ENCODE measurements at regions not wholly inside any gene's neighbourhood (a gene's known extent, or its start where the extent isn't known, plus 50 kb on each side); places are given as distances from the start of the nearest gene placed in this dataset.

DNA sequence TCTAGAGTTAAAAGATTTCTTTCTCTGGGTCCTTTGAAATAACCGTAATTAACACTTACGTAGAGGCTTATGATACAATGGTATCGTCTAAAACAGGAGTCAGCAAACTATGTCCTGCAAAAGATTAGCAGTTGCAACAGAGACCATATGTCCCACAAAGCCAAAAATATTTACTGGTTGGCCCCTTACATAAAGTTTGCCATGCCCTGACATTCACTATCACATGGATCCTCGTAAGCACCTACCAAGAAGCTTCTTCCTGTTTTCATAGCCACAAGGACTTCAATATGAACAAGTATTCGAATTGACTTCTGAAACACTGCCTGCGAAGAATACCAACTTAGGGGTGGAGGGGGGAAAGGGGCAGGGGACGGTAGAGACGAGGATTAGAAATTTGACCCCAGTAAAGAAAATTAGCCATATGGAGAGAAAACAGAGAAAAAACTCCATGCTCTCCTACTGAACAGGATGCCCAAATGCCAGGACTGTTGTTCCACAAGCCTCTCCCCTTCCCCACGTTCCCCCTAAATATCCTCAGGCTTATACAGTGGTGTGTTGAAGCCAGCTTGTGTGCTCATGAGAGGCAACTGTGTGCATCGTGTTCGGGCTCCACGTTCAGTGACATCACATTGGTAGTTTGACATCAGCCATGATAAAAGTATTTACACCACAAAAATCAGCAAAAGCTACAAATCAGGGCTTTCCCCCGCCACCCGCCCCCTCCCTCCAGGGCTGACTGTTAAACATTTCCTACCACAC is 144.1 kb upstream of the HES1 start:
- DNase-seq (ENCODE audit: low spot score): no peak

DNA sequence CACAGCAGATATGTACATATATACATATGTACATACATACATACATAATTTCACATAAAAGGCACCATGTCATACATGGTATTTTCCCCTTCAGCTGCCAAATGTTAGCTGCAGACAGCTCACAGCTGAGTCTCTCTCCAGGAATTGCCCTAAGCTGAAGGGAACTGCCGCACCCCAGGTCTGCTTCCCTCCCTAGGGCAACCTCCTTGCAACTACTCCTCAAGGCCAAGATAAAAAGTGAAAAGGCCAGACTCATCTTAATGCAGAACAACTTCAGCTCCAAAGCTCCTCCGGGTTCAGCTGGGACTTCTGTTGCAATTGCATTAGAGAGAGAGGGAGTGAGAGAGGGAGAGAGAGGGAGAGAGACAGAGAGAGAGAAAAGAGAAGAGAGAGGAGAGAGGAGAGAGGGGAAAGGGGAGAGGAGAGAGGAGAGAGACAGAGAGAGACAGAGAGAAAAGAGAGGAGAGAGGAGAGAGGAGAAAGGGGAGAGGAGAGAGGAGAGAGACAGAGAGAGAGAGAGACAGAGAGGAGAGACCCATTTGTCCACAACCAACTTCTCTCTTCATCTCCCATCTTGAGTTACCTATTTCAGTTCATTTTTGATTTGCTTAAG is 143.4 kb upstream of the HES1 start:
- no peak for DNase-seq (ENCODE audit: low spot score)

DNA sequence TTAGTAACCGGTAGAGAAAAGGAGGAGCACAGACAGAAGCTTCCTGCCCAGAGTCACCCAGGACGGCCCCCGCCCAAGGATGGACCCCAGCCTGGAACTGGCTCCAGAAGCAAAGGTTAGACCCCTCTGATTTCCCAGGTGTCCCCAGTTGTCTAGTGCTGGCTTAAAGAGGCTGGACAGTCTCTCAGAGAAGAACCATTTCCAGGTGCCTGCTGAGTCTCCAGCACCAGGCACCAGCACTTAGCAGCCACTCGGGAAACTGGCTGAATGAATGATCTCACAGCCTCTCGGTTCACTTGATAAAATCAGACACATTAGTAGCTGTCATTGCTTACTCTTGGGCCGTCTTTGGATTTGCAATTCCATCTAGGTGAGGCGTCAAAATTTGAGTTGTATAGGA is 139.7 kb upstream of the HES1 start:
- no peak for DNase-seq (ENCODE audit: low spot score)

DNA sequence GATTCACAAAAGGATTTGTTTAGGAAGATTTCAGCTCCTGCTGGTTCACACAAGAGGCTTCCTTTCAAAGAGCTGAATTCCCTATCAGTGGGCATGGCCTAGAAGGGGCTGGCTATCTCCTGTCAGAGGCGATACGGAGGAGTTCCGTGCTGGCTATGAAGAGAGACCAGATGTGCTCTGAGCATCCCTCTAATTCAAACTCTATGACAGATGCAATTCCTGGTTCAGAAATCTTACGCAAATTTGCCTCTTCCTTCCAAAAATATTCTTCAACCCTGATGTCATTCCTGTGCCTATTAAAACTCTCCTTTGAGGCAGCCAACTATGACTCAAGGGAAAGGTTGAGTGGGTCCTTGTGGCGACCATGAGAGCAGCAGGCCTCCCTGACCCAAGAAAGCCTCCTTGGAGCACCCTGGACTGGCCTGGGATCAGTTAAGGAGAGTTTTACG is 139.3 kb upstream of the HES1 start:
- DNase-seq (ENCODE audit: low spot score): no peak

DNA sequence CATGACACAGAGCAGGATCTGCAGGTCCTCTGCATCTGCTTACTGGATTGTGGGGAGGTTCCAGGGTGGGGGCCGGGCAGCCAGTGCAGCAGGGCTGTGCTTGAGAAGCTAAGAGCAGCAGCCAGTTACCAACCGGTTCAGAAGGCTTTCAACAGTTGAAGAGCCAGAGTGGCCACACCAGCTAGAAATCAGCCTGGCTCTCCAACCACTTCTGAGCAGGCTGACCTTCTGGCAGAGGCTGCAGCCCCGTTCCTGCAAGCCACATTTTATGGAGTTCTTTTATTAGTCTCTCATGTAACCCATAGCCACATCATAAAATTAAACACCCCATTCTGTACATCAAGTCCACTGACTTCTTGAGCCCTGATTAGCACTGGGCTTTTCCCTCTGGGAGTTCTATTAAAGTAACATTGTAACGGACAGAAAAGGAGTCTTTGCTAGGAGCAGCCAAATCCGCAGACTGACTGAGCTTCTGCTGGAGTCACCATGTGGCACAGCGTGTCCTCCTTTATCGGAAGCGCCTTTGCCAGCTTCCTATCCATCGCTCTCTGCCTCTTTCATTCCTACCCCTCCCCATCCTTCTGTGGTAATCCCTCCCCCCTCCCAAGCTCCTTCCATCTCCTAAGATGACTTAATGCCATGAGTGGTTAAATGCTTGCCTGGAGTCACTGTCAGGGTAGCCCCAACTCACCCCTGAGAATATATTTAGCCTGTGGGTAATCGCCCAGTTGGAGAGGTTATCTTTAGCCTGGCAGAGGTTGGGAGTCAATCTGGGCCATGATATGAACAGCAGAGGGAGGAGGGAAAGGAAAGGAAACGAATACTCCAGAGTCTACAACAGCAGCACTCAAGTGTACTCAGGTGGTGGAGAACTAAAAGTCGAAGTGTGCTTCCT is 138.5 kb upstream of the HES1 start:
- no peak for DNase-seq (ENCODE audit: low spot score)

DNA sequence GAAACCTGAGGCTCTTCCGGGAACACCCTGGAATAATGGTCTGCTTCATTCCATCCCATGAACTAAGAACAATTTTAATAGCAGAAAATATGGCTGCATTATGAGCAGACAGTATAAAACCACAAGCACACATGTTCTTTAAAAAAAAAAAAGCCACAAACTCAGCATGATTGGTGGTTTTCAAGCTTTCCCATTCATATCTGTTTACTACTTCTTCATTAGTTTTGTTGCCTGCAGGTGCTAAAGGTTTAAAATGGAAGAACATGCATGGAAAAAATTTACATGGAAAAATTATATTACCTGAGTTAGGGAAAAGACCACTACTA is 137.9 kb upstream of the HES1 start:
- no peak for DNase-seq (ENCODE audit: low spot score)

DNA sequence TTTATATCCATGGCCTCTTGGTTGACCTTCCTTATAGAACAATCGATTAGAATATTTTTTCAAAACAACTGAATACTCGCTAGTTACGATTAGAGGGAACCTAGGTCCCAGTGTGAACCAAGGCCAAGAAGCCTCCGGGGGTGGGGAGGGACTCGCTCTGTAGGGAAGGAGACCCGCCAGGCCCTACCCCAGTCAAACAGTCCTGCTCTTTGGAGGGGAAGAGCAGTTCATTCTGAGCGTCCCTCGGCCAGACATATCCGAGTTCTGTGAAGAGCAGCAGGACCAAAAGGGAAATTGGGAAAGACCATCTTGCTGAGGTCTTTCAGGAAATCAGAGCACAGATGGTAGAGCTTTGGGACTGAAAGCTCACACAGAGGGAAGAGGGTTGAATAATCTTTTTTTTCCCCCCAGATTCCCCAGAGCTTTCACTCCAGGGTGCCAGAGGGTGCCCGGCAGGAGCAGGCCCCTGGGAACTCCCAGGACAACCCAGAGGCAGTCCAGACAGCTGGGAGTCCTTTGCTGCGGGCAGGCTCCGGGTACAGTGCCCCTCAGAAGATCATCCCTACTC is 137.2 kb upstream of the HES1 start:
- no peak for DNase-seq (ENCODE audit: low spot score)

DNA sequence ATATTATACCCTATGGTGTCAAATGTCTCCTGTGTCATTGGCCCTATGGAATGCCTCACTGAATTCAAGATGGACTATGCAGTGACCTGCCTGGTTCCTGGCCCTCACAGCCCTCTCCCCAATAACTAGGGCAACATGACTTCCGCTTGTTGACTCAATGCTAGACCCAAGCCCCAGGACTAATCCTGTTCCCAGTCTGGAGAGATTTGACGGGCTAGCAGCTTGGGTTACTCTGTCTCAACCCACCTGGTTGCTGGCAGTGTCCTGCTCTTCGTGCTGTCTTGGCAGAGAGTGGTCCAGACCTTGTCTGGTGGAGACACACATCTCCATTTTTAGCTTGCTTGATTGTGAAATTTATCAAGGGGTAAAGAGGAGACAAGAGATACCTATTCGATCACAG is 135.8 kb upstream of the HES1 start:
- DNase-seq (ENCODE audit: low spot score): no peak

DNA sequence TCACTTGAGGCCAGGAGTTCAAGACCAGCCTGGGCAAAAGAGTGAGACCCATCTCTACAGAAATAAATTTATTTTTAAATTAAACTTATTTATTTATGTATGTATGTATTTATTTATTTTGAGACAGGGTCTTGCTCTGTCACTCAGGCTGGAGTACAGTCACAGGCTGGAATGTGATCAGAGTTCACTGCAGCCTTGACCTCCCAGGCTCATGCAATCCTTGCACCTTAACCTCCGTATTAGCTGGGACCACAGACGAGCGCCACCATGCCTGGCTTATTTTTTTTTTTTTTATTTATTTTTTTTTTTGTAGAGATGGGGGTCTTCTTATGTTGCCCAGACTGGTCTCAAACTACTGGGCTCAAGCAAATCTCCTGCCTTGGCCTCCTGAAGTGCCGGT is 135.2 kb upstream of the HES1 start:
- DNase-seq (ENCODE audit: low spot score): no peak

DNA sequence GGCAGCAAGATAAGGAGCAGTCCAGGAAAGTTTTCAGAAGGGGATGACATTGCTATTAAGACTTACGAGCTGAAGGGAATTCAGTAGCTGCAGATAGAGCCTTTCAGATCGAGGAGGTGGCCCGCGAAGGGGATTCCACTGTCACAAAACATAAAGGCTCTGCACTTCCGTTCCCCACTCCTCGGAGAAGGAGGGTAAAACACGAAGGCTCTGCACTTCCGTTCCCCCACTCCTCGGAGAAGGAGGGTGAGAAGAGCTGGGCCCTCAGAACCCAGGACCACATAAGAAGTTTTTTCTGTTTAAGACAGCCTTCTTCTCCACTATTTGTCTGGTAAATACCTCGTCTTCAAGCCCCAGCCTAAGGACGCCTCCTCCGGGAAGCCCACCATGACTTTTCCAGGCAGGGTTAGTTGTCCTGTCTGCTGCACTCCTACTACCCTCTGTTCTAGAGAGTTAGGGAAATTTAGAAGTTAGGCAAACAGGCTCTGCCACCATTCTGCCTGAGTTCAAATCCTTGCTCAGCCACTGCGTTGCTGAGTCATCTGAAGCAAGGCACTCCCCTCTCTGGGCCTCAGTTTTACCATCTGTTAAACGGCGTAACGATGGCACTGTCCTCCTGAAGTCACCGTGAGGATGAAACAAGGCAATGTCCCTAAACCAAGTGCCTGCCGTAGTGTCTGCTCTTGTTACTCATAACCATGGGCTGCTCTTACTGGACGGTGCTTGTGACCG is 134.1 kb upstream of the HES1 start:
- no peak for DNase-seq (ENCODE audit: low spot score)

DNA sequence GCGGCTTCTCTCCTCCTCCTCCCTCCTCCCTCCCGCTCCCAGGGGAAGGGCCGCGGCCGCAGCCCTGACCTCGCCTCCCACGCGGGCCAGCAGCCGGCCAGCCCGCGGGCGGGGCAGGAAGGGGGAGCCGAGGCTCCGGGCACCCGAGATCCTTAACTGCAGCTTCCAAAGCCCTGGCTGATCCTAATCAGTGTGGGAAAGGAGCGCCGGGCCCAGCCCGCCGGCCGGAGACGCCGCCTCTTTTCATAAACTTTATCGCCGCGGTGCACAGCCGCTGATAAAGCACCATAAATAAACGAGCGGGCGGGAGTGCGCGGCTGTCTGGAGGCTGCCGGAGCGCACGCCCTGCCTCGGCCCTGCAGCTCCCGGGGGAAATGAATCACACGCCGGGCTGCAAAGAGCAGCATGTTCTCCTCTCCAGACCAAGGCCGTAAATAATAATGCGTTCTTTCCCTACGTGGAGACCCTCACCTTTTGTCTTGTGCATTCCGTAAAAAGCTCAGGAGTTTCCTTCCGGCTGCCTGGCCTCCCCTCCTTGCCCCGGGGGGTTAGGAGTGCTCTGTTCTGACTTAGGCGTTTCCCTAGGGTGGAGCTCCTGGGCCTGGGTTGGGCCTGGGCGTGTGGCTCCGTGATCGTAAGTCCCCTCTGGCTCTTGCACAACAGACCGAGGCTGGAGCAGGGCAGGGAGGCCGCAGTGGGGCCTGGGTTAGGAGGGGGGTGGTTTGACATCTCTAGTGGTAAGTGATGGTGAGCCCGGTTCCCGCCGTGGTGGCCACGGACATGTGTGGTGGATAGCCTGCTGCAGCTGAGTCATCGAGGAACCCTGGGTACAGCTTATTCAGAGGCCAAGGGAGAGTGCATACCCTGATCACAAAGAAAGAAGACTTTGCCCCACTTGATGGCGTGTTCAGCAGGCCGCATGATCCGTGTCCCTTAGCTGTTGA is 132.6 kb upstream of the HES1 start:
- peak; percentile 39 for DNase-seq (ENCODE audit: low spot score)

DNA sequence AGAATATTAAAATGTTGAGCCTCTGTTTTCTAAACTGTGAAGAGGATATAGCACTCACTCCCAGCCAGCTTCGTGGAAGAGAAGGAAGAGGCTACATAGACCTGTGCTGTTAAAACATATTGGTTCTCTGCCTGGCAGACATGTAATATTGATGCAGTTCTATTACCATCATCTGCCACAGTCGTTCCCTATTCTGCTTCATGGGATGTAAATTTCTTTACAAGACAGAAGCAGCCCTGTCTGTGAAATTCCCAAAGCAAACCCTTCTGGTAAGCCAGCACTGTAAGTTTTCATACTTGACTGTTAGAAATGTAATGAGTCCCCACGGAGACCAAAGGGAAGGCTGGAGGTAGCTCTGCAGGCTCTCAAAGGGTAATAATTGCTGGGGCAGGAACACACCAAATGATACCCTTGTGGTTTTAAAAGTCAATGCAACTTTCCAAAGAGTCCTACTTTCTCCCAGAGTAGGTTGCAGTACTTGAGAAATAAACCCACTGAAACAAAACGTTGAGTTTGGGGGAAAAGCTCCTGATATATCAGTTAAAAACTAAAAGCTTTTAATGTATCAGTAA is 129.9 kb upstream of the HES1 start:
- no peak for DNase-seq (ENCODE audit: low spot score)

DNA sequence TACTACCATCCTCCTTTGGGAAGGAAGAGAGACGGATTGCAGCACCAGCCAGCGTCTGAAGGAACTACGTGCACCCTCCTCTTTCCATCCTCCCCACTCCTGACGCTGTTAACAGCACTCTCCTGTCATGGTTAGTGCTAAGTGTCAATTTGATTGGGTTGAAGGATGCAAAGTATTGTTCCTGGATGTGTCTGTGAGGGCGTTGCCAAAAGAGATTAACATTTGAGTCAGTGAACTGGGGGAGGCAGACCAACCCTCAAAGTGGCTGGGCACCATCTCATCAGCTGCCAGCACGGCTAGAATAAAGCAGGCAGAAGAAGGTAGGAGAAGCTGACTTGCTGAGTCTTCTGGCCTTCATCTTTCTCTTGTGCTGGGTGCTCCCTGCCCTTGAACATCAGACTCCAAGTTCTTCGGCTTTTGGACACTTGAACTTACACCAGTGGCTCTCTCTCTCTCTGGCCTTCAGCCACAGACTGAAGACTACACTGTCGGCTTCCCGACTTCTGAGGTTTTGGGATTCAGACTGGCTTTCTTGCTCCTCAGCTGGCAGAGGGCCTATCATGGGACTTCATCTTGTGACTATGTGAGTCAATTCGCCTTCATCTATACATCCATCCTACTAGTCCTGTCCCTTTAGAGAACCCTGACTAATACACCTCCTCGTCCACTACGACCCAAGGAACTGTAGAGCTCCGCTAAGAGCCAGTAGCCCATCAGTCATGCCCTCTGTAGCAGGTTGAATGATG is 128.2 kb upstream of the HES1 start:
- DNase-seq (ENCODE audit: low spot score): no peak

DNA sequence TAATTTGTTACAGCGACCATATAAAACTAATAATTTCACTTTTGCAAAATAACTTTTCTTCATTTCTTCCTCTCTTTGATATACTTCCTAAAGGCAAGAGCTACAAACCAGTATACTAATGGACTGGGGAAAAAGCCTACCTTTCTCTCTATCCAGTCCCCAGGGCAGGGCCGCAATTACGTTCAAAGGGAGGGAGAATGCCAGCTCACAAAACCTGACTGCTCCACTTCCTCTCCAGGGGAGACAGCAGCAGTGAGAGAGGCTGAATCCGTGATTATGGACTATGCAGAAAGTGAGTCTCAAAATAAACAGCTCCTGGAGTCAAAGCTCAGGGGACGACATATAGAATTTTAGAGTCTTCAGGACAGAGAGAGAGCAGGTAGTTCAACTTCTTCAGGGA is 126.9 kb upstream of the HES1 start:
- no peak for DNase-seq (ENCODE audit: low spot score)

DNA sequence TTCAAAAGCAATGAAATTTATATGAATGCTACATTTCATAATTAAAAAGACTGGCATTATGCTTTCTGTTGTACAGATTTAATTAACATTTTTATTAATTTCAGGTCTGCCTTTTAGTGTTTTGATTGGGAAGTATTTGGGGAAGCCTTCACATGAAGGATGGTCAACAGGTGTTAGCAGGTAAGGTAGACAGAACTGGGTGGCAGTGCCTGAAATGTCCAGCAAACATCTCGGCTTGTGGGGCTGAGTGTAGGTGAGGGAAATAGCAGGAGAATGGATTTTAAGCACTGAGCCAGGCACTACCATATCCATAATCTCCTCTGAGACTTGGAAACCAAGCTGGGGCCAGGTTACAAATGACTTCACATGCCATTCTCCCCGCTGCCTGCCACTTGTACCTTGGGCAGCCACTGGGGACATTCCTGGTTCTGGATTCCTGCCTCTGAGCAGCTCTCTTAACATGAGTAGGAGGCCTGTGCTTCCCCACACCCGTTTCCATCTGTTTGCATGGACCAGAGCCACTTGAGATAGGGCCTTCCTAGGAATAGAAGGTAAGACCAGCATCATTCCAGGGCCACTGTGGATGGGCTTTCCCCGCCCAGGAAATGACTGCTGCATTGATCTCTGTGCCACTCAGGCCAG is 125.9 kb upstream of the HES1 start:
- DNase-seq (ENCODE audit: low spot score): no peak

DNA sequence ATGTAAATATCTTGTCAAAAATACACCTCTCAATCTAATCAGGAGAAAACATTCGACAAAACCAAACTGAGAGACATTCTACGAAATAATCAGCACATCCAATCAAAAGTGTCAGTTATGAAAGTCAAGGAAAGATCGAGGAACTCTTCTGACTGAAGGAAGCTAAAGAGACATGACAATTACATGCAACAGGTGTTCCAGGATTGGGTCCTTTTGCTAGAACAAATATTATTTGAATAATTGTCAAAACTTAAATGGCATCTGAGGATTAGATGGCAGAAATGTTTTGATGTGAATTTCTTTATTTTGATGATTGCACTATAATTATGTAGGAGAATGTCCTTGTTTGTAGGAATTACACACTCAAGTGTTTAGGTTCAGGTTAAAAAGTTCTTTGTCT is 124.1 kb upstream of the HES1 start:
- no peak for DNase-seq (ENCODE audit: low spot score)

DNA sequence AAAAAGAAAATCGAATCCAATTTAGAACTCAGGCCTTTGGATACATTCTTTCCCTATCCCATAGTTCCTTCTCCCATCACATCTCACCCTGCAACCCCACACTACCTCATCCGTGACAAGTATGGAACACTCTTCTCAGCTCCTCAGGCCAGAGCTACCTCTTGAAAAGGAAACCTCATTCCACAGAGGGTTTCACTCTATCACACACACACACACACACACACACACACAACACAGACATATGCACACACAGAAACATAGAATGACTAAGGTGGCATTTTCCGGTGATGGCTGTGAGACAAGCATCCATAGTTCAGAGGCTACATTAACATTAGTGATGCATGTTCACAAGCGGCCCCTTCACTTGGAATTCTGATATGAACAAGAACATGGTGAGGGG is 122.0 kb upstream of the HES1 start:
- no peak for DNase-seq (ENCODE audit: low spot score)

DNA sequence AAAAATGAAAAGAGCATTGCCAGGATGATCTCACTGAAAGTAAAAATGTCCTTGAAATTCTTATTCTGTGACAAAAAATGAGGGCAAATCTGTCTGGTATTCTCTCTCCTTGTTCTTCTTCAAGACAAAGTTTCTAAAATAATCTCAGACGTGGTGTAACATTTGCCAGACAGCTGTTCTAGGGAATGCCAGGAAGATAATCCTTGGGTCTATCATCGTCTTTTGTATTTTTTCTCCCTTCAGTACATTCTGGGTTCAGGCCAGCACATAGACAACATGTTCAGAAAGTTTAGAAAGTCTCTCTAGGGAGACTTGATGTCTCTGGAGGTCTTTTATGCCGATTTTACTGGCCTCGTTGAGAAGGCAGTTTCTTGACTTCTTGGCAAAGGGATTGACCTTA is 121.2 kb upstream of the HES1 start:
- no peak for DNase-seq (ENCODE audit: low spot score)

DNA sequence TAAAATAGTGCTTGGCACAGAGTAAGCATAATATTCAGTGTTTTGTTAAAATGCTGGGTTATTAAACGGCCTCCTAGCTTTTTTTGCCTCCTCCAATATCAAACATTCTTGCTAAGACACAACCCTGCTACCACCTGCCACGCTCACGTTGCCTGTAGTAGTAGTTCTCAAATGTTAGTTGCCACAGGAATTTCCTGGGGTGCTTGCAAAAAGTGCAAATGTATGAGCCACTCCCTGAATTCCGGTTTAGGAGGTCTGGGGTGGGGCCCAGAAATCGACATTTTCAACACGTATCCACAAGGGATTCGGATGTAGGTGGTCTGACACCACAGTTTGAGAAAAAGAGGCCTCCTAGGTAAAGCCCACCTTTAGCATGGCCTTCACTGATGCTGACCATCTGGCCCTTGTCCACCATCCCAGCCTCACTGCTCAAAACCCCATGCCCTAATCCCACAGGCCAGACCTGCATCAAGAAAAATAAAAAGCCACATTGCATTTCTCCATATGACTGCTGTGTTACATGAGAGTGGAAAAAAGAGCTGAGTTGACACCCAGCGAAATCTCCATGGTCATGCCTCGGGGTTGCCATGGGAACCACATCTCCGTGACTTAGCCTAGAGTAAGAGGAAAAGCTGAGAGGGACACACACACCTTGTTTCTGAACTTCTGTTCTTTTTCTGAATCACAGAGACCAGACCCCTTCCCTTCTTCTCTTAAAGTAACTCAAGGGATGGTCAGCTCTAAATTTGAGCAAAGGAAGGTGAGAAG is 116.4 kb upstream of the HES1 start:
- peak; percentile 11 for DNase-seq (ENCODE audit: low spot score)
